ENCODE measurements at regions not wholly inside any gene's neighbourhood (a gene's known extent, or its start where the extent isn't known, plus 50 kb on each side); places are given as distances from the start of the nearest gene placed in this dataset.

GRCh38 chr15:68500363-68501258, 68.6 kb upstream of the ITGA11 start:
- DNase-seq (ENCODE audit: low spot score), result no peak

- no peak for DNase-seq (ENCODE audit: low spot score)
These were observed 69.3 kb upstream of the ITGA11 start for GRCh38 chr15:68501259-68501591.

GRCh38 chr15:68501616-68502015, 69.7 kb upstream of the ITGA11 start:
- DNase-seq (ENCODE audit: low spot score), result no peak

GRCh38 chr15:68502398-68502901, 70.5 kb upstream of the ITGA11 start:
- no peak for DNase-seq (ENCODE audit: low spot score)

- DNase-seq (ENCODE audit: low spot score), result no peak
These were observed 71.2 kb upstream of the ITGA11 start for GRCh38 chr15:68503213-68503612.

- DNase-seq (ENCODE audit: low spot score), result no peak
These were observed 72.1 kb upstream of the ITGA11 start for GRCh38 chr15:68503791-68504680.

- DNase-seq (ENCODE audit: low spot score), result no peak
These were observed 72.8 kb upstream of the ITGA11 start for GRCh38 chr15:68504681-68505170.

GRCh38 chr15:68506071-68506470, 72.7 kb upstream of the CORO2B start:
- DNase-seq (ENCODE audit: low spot score), result no peak

- DNase-seq (ENCODE audit: low spot score), result no peak
These were observed 71.3 kb upstream of the CORO2B start for GRCh38 chr15:68507447-68507846.

GRCh38 chr15:68508485-68509189, 70.2 kb upstream of the CORO2B start:
- DNase-seq (ENCODE audit: low spot score), result no peak

GRCh38 chr15:68510558-68510957, 68.2 kb upstream of the CORO2B start:
- DNase-seq (ENCODE audit: low spot score), result no peak

- DNase-seq (ENCODE audit: low spot score), result no peak
These were observed 67.5 kb upstream of the CORO2B start for GRCh38 chr15:68511073-68511991.

GRCh38 chr15:68512052-68512451, 66.7 kb upstream of the CORO2B start:
- no peak for DNase-seq (ENCODE audit: low spot score)

- no peak for DNase-seq (ENCODE audit: low spot score)
These were observed 66.2 kb upstream of the CORO2B start for GRCh38 chr15:68512598-68512997.

GRCh38 chr15:68515371-68516095, 63.3 kb upstream of the CORO2B start:
- no peak for DNase-seq (ENCODE audit: low spot score)

- DNase-seq (ENCODE audit: low spot score), result no peak
These were observed 61.5 kb upstream of the CORO2B start for GRCh38 chr15:68517285-68517761.

GRCh38 chr15:68518046-68518445, 60.7 kb upstream of the CORO2B start:
- no peak for DNase-seq (ENCODE audit: low spot score)

GRCh38 chr15:68518785-68519430, 59.9 kb upstream of the CORO2B start:
- no peak for DNase-seq (ENCODE audit: low spot score)

GRCh38 chr15:68524753-68525584, 53.8 kb upstream of the CORO2B start:
- DNase-seq (ENCODE audit: low spot score), result no peak

Data from SW480 (cell line).